ENCODE measurements at regions not wholly inside any gene's neighbourhood (a gene's known extent, or its start where the extent isn't known, plus 50 kb on each side); places are given as distances from the start of the nearest gene placed in this dataset.

GRCh38 chr7:125605241-125605640 is 675.6 kb upstream of the POT1 start (continued):
- TF ChIP-seq JUN (IDR thresholded peaks at IDR 0.05; ENCODE audit: borderline replicate concordance, low read depth, low read length) (0 out of 2 replicates have a peak, but pooled peaks have one; percentile 19), JUN (CRISPR knock-in tag; IDR thresholded peaks at IDR 0.05; ENCODE audit: borderline replicate concordance) (no peak), SMARCA4 (IDR thresholded peaks at IDR 0.05) (peak; percentile 70), NFE2 (IDR thresholded peaks at IDR 0.05; ENCODE audit: low read depth) (peak; percentile 50), CBFA2T3 (IDR thresholded peaks at IDR 0.05) (peak; percentile 81)

- DNase-seq (ENCODE audit: extremely low read depth in 1 of 4, low spot score in 3 of 4) (no peak), ATAC-seq (no peak), FAIRE-seq (no peak)
- Histone ChIP-seq H3K79me2 (ENCODE audit: control insufficient read depth, insufficient read depth, low read length) (no peaks in the 10 kb centered on the region), H4K20me1 (replicated peaks; ENCODE audit: control insufficient read depth, insufficient read depth, low read length) (no peaks in the 10 kb centered on the region), H3K9me3 (replicated peaks; ENCODE audit: control insufficient read depth, insufficient read depth, low read depth, low read length) (no peaks in the 10 kb centered on the region), H3K27ac (ENCODE audit: extremely low read depth, low read depth, low read length) (no peak overlapping the region), H3K4me1 (replicated peaks in 1 of 2; ENCODE audit: control insufficient read depth in 2 of 2, insufficient read depth in 2 of 2, low read length in 2 of 2) (no peaks in the 10 kb centered on the region), H3K9ac (ENCODE audit: insufficient read depth in 1 of 2, low read depth in 2 of 2, low read length in 2 of 2) (no peak overlapping the region), H3K4me3 (no peak overlapping the region), H2AFZ (ENCODE audit: low read depth, low read length) (no peak overlapping the region), H3K4me2 (ENCODE audit: insufficient read depth, low read length) (no peak overlapping the region), H3K27me3 (ENCODE audit: control insufficient read depth in 2 of 2, insufficient read depth in 2 of 2, low read length in 2 of 2) (no peaks in the 10 kb centered on the region), H3K9me1 (ENCODE audit: control insufficient read depth, insufficient read depth, low read length) (no peaks in the 10 kb centered on the region), H3K36me3 (ENCODE audit: control insufficient read depth, insufficient read depth, low read length) (no peaks in the 10 kb centered on the region)
- ChIA-PET CTCF (ENCODE audit: low intra/inter-chr PET ratio) (no interaction called here), POLR2A (no interaction called here)
- BruUV-seq (replicated peaks), result no TSS peak
- in situ Hi-C loops (cut with MboI), result no loop called here
- intact Hi-C loops (cut with micrococcal nuclease), result no loop called here
- WGBS (ENCODE audit: insufficient coverage, low coverage, missing lambda C conversion rate), result 22% methylated on average over 1 of the region's 1 CpG
- TF ChIP-seq ZNF589 (CRISPR knock-in tag; IDR thresholded peaks at IDR 0.05; ENCODE audit: low read depth), result no peak
- TF ChIP-seq EP300 (IDR thresholded peaks at IDR 0.05; ENCODE audit: low read length), result no peak
- no peak for TF ChIP-seq RBM15 (IDR thresholded peaks at IDR 0.05; ENCODE audit: insufficient read depth, low read length)
- no peak for TF ChIP-seq NR4A1 (CRISPR knock-in tag; IDR thresholded peaks at IDR 0.05)
- no peak for TF ChIP-seq NR4A1 (tag; IDR thresholded peaks at IDR 0.05)
- TF ChIP-seq ARNT (IDR thresholded peaks at IDR 0.05), result no peak
These were observed 672.8 kb upstream of the POT1 start for GRCh38 chr7:125602441-125602840.
